Osteocyte (in vitro differentiated cells): ENCODE measurements at regions not wholly inside any gene's neighbourhood (a gene's known extent, or its start where the extent isn't known, plus 50 kb on each side); places are given as distances from the start of the nearest gene placed in this dataset.

Experiments used
- DNase-seq: peaks from one replicate; pipeline ENCODE4 v3.0.0; 2021; ENCODE audit warnings: mixed read lengths; ENCODE audit not compliant: unreplicated experiment; ENCODE audit errors: extremely low spot score
- H3K27ac Mint-ChIP-seq: one replicate; pipeline ENCODE4 v1.8.0; 2021; ENCODE audit warnings: mild to moderate bottlenecking, mixed read lengths; ENCODE audit not compliant: unreplicated experiment
- H3K27me3 Mint-ChIP-seq: one replicate; pipeline ENCODE4 v1.8.0; 2021; ENCODE audit warnings: mixed read lengths; ENCODE audit not compliant: unreplicated experiment
- H3K36me3 Mint-ChIP-seq: one replicate; pipeline ENCODE4 v1.8.0; 2021; ENCODE audit warnings: mixed read lengths; ENCODE audit not compliant: unreplicated experiment
- H3K4me1 Mint-ChIP-seq: one replicate; pipeline ENCODE4 v1.8.0; 2021; ENCODE audit warnings: mixed read lengths; ENCODE audit not compliant: unreplicated experiment
- H3K4me3 Mint-ChIP-seq: one replicate; pipeline ENCODE4 v1.8.0; 2021; ENCODE audit warnings: mild to moderate bottlenecking, moderate library complexity, mixed read lengths; ENCODE audit not compliant: unreplicated experiment
- H3K9me3 Mint-ChIP-seq: one replicate; pipeline ENCODE4 v1.8.0; 2021; ENCODE audit warnings: mixed read lengths; ENCODE audit not compliant: unreplicated experiment
- CTCF ChIP-seq: fragments of 200-600 bp; sonication (generic); IDR thresholded peaks from 2 replicates; pipeline ENCODE4 v1.5.0; 2021; ENCODE audit warnings: antibody characterized with exemption, mild to moderate bottlenecking, moderate library complexity

- TF ChIP-seq CTCF = no peak
- H3K27ac Mint-ChIP-seq = no peak overlapping the region
- no peaks in the 10 kb centered on the region for H3K4me1 Mint-ChIP-seq
- no peak for DNase-seq
- no peaks in the 10 kb centered on the region for H3K9me3 Mint-ChIP-seq
- no peaks in the 10 kb centered on the region for H3K36me3 Mint-ChIP-seq
- H3K27me3 Mint-ChIP-seq = peaks cover 12% of the 10 kb centered on the region
- no peak overlapping the region for H3K4me3 Mint-ChIP-seq
These were observed 422.1 kb upstream of the CDH5 start for GRCh38 chr16:65944361-65944760.

GRCh38 chr16:65940711-65941110, 425.8 kb upstream of the CDH5 start:
- TF ChIP-seq CTCF = no peak
- Mint-ChIP-seq H3K4me1 (no peaks in the 10 kb centered on the region), H3K27me3 (peaks cover 9% of the 10 kb centered on the region), H3K9me3 (no peaks in the 10 kb centered on the region), H3K36me3 (no peaks in the 10 kb centered on the region), H3K27ac (no peak overlapping the region), H3K4me3 (no peak overlapping the region)
- DNase-seq = no peak

GRCh38 chr16:65938083-65938482, 428.4 kb upstream of the CDH5 start:
- Mint-ChIP-seq H3K27me3 (peaks cover 10% of the 10 kb centered on the region), H3K4me3 (no peak overlapping the region), H3K4me1 (no peaks in the 10 kb centered on the region), H3K9me3 (no peaks in the 10 kb centered on the region), H3K27ac (no peak overlapping the region), H3K36me3 (no peaks in the 10 kb centered on the region)
- no peak for DNase-seq
- TF ChIP-seq CTCF = no peak

GRCh38 chr16:65937455-65937854, 429.0 kb upstream of the CDH5 start:
- TF ChIP-seq CTCF = no peak
- H3K4me1 Mint-ChIP-seq = no peaks in the 10 kb centered on the region
- DNase-seq = no peak
- peaks cover 10% of the 10 kb centered on the region for H3K27me3 Mint-ChIP-seq
- H3K36me3 Mint-ChIP-seq = no peaks in the 10 kb centered on the region
- H3K27ac Mint-ChIP-seq = no peak overlapping the region
- no peak overlapping the region for H3K4me3 Mint-ChIP-seq
- H3K9me3 Mint-ChIP-seq = no peaks in the 10 kb centered on the region

GRCh38 chr16:65936096-65936495, 430.4 kb upstream of the CDH5 start:
- no peaks in the 10 kb centered on the region for H3K9me3 Mint-ChIP-seq
- peaks cover 10% of the 10 kb centered on the region for H3K27me3 Mint-ChIP-seq
- H3K4me3 Mint-ChIP-seq = no peak overlapping the region
- DNase-seq = no peak
- no peak overlapping the region for H3K27ac Mint-ChIP-seq
- no peaks in the 10 kb centered on the region for H3K36me3 Mint-ChIP-seq
- no peak for TF ChIP-seq CTCF
- H3K4me1 Mint-ChIP-seq = no peaks in the 10 kb centered on the region
